ENCODE measurements at regions not wholly inside any gene's neighbourhood (a gene's known extent, or its start where the extent isn't known, plus 50 kb on each side); places are given as distances from the start of the nearest gene placed in this dataset.
"Not testable (repeated sequence)": the region's sequence is repeated elsewhere in the genome, so short reads cannot be mapped to it uniquely, and the experiment has no call there.

- DNase-seq: no peak
Observed at GRCh38 chr13:70755456-70755855, 647.2 kb upstream of the KLHL1 start.

- no peak for DNase-seq
Observed at GRCh38 chr13:70747262-70747661, 639.0 kb upstream of the KLHL1 start.

DNA sequence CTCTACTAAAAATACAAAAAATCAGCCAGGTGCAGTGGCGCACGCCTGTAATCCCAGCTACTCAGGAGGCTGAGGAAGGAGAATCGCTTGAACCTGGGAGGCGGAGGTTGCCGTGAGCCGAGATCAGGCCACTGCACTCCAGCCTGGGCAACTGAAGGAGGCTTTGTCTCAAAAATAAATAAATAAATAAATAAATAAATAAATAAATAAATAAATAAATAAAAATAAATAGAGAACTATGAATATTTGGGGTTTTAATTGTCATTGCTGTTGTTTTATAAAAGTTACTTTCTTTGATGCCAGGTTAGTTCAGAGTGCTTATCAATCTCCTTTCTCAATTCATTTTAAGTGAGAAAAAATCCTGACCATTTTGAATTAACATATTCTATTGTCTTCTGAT, 638.2 kb upstream of the KLHL1 start:
- DNase-seq: not testable (repeated sequence)

- DNase-seq: no peak
Observed at GRCh38 chr13:70736622-70737317, 628.5 kb upstream of the KLHL1 start.

DNA sequence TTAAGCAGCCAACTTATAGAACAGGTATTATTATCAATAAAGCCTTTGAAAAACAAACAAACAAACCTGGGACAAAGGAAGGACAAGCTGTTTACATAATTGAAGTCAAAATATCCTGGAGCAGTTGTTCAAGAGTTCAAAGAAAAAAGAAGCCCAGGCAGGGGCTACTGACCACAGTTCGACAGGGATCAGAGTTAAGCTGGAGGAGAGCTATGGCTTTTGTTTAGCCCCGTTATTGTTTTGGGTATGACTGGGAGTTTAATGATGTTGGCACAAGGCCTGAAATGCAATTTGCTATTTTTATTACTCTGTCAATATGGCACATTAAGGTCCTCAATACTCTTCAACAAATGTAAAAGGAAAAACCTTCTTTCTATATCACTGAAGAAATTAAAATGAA, 624.4 kb upstream of the KLHL1 start:
- DNase-seq: no peak

GRCh38 chr13:70729369-70729768, 621.1 kb upstream of the KLHL1 start:
- DNase-seq: no peak

GRCh38 chr13:70723732-70724131, 615.5 kb upstream of the KLHL1 start:
- DNase-seq: peak; percentile 16

DNA sequence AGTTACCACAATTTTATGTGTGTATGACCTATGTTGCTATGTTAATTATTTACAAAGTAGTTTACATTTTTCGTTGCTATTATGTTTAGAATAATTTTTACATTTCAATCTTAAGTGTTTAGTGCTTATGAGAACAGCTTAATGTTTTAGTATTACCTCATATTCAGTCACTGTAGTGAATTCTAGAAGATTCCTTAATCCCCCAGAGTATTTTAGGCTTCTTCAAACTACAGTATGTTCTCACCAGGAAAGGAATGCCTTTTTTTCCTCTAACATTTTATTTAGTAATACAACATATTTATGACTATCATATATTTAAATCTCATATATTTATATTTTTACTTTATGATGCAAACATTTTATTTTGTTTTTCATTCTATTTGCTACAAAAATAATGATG, 612.1 kb upstream of the KLHL1 start:
- no peak for DNase-seq

GRCh38 chr13:70714993-70715392, 606.7 kb upstream of the KLHL1 start:
- no peak for DNase-seq

DNA sequence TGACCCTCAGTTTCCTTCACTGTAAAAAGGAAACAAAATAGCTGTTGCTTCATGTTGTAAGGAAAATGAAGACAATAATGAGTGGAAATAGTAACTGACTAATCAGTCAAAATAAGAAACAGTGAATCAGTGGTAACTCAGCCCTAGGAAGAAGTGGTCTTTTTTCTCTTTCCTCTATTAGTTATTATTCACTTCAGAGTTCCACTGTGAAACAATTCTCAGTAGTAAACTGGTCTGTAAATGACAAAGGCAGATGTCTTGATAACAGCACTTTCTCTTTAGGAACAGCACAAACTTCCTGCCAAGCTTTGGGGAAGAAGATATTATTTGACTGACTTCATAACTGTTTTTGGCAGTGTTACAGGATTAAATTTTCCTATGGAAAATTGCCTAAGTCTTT, 600.5 kb upstream of the KLHL1 start:
- peak; percentile 1 for DNase-seq

DNA sequence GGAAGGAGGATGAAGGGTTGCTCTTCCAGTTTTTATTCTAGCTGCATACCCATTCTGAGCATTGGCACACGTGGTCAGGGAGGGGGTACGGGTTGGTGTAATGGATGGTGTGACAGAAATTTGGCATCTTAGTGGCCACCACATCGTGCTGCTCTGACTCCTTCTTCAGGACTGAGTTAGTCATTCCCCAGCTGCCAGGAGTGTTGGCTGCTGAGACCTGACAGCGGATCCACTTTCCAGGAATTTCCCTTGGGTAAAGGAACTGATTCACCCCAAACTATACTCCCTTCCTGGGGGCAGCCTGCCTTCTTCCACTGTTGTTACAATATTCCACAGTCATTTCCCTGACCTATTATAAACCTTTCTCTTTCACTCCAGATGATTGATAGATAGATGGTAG, 595.5 kb upstream of the KLHL1 start:
- DNase-seq: no peak

GRCh38 chr13:70694996-70695715, 586.9 kb upstream of the KLHL1 start:
- DNase-seq: no peak

- no peak for DNase-seq
Observed at GRCh38 chr13:70668983-70669382, 560.7 kb upstream of the KLHL1 start.

- DNase-seq: no peak
Observed at GRCh38 chr13:70668293-70668692, 560.0 kb upstream of the KLHL1 start.

DNA sequence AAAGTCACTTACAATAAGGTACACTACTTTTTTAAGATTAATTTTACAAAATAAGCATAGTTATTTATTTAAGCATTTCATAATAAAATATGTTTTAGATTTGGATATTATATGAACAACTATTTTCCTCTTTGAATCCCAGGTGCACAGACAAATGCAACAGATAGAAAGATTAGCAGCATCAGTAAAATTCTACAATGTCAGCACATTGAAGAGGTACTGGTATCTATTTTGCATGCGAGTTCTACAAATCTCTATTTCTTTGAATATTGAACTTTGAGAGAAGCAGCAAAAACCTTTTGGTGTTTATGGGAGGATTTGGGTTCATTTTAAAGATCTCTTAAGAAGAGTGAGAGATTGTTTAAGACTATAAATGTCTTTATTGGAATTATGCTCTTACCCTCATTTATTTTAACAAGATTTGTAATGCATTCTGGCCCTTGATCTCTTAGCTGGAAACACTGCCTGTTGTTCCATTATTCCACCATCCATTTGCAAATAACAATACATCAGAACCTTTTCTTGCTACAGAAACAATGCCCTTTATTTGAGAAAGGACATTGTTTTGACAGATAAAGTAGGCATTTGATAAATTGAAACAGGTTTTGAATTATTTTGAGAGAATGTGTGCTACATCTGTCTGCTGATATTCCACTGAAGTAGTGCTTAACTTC, 558.8 kb upstream of the KLHL1 start:
- no peak for DNase-seq

DNA sequence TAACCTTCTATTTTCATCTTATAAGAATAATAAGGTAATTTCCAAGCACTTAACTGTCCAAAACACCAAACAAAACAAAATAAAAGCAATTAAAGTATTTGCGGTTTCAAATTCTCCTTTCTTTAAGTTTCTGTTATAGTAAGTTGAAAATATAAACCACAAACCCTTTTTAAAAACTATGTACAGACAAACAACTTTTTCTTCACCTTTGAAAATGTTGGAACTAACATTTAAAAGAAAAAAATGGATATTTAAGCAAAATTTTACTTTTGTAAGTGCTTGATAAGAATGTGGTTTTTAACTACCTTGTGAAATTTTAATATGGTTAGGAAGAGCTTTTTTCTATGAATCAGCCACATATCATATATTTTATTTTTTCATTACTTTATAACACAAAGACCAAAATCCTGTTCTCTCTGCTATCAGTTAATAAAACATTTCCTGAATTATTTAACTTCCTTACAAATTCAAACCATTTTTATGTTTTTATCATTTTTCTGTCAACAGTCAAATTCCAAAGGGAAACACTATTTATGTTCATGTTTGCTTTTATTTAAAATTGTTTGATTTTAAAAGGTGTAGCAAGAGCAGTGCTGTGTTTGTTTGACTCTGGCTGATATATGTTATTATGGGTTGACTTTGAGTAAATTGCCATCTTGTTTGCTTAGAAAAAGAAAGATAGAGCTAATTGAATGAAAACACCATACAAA, 554.1 kb upstream of the KLHL1 start:
- DNase-seq: peak; percentile 1

DNA sequence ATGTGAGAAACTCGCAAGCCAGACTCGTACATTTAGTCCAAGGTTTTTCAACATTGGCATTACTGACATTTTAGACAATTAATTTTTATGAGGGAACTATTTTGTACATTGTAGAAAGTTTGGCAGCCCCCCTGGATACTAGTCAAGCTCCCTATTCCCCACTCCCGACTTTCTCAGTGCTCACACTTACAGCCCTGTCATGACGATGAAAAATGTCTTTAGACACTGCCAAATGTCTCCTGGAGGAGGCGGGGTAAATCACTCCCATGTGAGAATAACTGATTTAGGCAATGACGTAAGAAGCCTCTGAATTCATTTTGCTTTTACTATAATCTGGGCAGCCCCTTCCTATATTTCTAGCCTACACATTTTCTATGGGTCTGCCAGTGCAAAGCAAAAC, 535.8 kb upstream of the KLHL1 start:
- no peak for DNase-seq

DNA sequence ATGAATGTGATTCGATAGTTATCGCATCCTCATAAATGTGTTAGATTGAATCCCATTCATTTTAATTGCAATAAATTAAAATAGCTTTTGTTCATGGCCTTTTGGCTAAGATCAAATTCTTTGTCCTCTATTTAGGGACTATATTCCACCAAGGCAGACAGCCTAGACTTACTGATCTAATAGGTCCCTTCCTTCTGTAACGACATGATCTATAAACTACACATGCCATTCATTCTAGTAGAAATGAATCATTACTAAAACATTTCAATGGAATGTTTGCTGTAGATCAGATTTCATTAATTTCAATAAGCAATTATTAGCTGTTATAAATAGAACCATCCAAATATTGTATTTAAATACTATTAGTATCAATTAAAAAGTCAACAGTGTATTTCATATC, 526.6 kb upstream of the KLHL1 start:
- no peak for DNase-seq

DNA sequence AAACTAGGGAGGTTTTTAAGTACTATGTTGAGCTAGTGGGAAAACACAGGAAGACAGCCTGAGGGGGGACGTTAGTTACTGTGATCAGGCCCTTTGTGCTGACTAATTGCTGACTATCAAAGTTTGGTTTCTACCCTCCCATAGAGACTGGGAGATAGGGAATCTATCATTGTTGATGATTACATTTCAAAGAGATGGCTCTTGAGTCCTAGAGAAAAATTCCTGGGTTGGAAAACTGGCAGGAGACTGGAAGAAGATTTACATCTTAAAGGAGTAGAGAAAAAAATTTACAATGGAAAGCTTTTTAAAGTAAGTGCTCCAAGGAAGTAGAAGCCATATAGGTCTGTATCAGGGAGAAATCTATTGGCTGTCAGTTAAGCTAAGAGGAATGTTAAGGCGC, 522.0 kb upstream of the KLHL1 start:
- no peak for DNase-seq

DNA sequence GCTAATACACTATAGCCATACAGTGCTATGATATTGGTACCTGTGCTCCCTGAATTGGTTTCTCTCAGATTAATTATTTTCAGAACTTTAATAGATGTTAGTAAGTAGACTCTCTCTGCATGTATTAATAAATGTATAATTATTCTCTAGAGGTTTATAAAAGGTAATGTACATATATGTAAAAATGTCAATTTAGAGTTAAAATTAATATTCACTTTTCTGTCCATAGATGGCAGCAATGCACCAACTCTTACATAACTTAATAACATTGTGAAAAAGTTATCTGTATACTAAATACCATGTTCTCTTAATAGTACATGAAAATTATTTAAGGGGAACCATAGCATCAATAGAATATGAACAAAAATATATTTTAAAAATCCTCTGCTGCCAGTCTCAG, 515.0 kb upstream of the KLHL1 start:
- peak; percentile 29 for DNase-seq

GRCh38 chr13:70622796-70623195, 514.5 kb upstream of the KLHL1 start:
- no peak for DNase-seq

DNA sequence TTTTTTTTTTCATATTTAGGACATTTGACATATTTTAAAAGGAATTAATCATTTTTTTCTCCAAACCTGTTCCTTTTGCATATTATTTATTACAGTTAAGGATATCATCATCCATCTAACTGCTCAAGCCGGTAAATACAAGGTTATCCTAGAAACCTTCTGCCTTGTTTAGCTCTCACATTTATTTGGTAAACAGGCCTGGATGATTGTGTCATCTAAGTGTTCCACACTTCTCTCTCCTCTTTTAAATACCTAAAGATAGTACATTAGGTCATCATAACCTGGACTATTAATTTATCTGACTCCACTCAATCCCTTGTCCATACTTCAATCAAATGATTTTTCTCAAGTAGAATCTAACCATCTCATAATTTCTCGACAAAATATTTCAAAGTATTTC, 511.7 kb upstream of the KLHL1 start:
- DNase-seq: no peak

DNA sequence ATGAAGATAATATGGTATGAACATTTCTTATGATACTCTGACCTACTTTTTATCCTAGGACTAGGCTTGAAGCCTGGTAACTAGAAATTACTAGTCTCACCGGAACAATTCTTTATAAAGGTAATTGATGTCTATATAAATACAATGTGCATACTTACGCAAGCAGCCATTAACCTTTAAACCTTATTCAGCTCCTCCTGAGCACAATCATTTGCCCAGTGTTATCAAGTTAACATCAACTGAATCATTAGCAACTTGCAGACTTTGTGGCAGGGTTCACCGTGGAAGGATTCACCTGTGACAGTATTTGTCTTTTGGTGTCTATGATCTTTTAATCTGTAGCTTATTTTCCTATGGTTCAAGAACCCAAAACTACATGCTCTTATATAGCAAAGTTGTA, 508.6 kb upstream of the KLHL1 start:
- DNase-seq: no peak

- no peak for DNase-seq
Observed at GRCh38 chr13:70613295-70613694, 505.0 kb upstream of the KLHL1 start.

Data from hematopoietic multipotent progenitor cell treated with erythropoietin and hydrocortisone succinate and interleukin-3 and kit ligand, for 8 days (in vitro differentiated cells).